Astrocyte (in vitro differentiated cells and primary cell): ENCODE measurements at regions not wholly inside any gene's neighbourhood (a gene's known extent, or its start where the extent isn't known, plus 50 kb on each side); places are given as distances from the start of the nearest gene placed in this dataset.

ENCODE experiments used
- EZH2 ChIP-seq: IDR thresholded peaks from 2 replicates; pipeline ENCODE4 v1.6.1; 2012; ENCODE audit warnings: mild to moderate bottlenecking, low read length, inconsistent platforms; ENCODE audit not compliant: insufficient read depth
- TF ChIP-seq, protein P1 (sequence below): IDR thresholded peaks from 2 replicates; pipeline ENCODE4 v1.5.1; 2011; ENCODE audit warnings: low read depth, mild to moderate bottlenecking, inconsistent platforms, low read length, moderate library complexity; ENCODE audit not compliant: insufficient read depth

DNA sequence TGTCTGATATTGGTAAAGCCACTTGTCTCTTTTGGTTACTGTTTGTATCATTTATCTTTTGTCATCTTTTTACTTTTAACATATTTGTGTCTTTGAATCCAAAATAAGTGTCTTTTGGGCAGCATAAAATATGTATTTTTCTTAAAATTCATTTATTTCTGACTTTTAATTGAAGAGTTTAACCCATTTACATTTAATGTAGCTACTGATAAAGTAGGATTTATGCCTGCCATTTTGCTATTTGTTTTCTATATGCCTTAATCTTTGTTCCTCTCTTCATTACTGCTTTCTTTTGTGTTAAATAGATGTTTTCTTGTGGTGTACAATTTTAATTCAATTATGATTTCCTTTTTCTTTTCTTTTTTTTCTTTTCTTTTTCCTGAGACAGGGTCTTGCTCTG is 60.9 kb downstream of the ESM1 start:
- TF ChIP-seq EZH2 = no peak
- TF ChIP-seq, protein P1, sequence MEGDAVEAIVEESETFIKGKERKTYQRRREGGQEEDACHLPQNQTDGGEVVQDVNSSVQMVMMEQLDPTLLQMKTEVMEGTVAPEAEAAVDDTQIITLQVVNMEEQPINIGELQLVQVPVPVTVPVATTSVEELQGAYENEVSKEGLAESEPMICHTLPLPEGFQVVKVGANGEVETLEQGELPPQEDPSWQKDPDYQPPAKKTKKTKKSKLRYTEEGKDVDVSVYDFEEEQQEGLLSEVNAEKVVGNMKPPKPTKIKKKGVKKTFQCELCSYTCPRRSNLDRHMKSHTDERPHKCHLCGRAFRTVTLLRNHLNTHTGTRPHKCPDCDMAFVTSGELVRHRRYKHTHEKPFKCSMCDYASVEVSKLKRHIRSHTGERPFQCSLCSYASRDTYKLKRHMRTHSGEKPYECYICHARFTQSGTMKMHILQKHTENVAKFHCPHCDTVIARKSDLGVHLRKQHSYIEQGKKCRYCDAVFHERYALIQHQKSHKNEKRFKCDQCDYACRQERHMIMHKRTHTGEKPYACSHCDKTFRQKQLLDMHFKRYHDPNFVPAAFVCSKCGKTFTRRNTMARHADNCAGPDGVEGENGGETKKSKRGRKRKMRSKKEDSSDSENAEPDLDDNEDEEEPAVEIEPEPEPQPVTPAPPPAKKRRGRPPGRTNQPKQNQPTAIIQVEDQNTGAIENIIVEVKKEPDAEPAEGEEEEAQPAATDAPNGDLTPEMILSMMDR = no peak
